Rectal smooth muscle tissue (tissue), 1 donor: ENCODE measurements at regions not wholly inside any gene's neighbourhood (a gene's known extent, or its start where the extent isn't known, plus 50 kb on each side); places are given as distances from the start of the nearest gene placed in this dataset.

Experiments
- H3K27ac ChIP-seq: one replicate; pipeline ENCODE4 v1.7.0; 2013; ENCODE audit warnings: low read depth, low read length, inconsistent platforms
- H3K27me3 ChIP-seq: one replicate; pipeline ENCODE4 v1.7.0; 2013; ENCODE audit warnings: low read length; ENCODE audit not compliant: control insufficient read depth, insufficient read depth
- H3K36me3 ChIP-seq: one replicate; pipeline ENCODE4 v1.7.0; 2013; ENCODE audit warnings: low read length; ENCODE audit not compliant: control insufficient read depth, insufficient read depth
- H3K4me1 ChIP-seq: one replicate; pipeline ENCODE4 v1.7.0; 2013; ENCODE audit warnings: low read length; ENCODE audit not compliant: control insufficient read depth, insufficient read depth
- H3K4me3 ChIP-seq: one replicate; pipeline ENCODE4 v1.7.0; 2013; ENCODE audit warnings: low read length
- H3K9ac ChIP-seq: one replicate; pipeline ENCODE4 v1.7.0; 2013; ENCODE audit warnings: low read length

DNA sequence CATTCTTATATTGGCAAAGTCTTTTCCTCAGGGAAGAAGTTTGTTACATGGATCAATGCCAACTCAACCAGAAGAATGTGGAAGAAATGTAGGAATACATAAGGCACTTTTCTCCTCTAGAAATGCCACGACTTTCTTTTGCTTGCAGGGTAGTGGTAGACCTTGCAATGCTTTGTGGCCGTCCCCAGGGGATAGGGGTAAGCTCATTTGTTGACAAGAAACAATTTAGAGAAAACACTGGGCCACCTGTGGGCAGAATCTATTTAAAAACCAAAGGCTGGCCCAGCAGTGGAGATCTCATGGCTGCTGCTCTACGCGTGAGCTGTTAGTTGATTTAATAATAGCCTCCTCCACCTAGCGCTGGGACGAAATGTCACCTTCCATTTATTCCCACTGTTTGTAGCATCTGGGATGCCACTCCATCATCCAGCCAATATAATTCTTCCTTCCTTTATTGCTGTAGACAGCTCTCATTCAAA, 64.6 kb upstream of the PFN2 start:
- Histone ChIP-seq H3K4me3 (no peak overlapping the region), H3K4me1 (no peaks in the 10 kb centered on the region), H3K27me3 (no peaks in the 10 kb centered on the region), H3K27ac (no peak overlapping the region), H3K36me3 (no peaks in the 10 kb centered on the region), H3K9ac (no peak overlapping the region)

DNA sequence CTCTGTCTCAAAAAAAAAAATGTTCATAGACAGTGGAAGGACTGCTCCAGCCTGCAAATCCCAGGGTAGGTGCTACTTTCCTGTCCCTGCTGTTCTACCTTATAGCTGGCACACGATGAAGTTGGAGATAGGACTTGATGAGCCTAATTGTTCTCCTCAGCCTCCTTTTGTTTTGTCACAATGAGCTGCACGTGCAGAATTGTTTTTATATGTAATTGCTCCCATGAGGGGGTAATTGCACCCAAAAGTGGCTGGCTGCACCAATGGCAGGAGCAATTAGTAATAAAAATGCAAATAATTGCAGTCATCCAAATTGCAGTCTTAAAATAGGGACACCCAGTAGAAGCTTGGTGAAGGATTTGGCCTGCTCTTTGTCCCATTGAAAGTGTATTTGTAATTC, 63.0 kb upstream of the PFN2 start:
- no peaks in the 10 kb centered on the region for H3K27me3 ChIP-seq
- no peaks in the 10 kb centered on the region for H3K36me3 ChIP-seq
- no peak overlapping the region for H3K27ac ChIP-seq
- no peak overlapping the region for H3K4me3 ChIP-seq
- H3K4me1 ChIP-seq, result no peaks in the 10 kb centered on the region
- H3K9ac ChIP-seq, result no peak overlapping the region

DNA sequence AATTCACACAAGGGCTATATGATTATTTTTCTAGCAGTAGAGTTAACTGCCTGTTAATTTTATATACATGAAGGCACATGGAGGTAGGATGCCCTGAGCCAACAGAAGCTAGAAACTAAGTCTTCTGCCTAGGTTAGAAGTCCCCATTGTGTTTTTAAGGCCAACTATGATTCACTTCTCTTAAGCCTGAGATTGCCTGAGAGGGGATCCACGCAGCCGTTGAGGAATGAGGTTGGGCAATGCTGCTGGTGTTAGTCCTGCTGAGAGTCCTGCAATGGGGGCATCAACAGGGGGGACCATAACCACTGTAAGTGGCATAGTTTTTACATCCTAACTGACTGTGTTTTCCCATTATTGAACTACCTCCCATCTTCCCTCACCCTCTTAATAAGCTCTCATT, 60.1 kb upstream of the PFN2 start:
- Histone ChIP-seq H3K4me1 (no peaks in the 10 kb centered on the region), H3K9ac (no peak overlapping the region), H3K36me3 (no peaks in the 10 kb centered on the region), H3K27me3 (no peaks in the 10 kb centered on the region), H3K4me3 (no peak overlapping the region), H3K27ac (no peak overlapping the region)

DNA sequence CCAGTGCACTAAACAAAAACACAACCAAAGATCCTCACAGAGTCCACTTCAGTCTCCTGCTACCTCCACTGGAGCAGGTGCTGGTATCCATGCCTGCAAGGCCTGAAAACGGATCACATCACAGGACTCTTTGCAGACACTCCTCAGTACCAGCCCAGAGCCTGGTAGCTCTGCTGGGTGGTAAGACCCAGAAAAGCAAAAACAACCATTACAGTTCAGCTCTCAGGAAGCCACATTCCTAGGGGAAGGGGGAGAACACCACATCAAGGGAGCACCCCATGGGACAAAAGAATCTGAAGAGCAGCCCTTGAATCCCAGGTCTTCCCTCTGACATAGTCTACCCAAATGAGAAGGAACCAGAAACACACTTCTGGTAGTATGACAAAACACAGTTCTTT, 52.5 kb upstream of the PFN2 start:
- Histone ChIP-seq H3K9ac (no peak overlapping the region), H3K27me3 (no peaks in the 10 kb centered on the region), H3K4me3 (no peak overlapping the region), H3K27ac (no peak overlapping the region), H3K36me3 (no peaks in the 10 kb centered on the region), H3K4me1 (no peaks in the 10 kb centered on the region)

DNA sequence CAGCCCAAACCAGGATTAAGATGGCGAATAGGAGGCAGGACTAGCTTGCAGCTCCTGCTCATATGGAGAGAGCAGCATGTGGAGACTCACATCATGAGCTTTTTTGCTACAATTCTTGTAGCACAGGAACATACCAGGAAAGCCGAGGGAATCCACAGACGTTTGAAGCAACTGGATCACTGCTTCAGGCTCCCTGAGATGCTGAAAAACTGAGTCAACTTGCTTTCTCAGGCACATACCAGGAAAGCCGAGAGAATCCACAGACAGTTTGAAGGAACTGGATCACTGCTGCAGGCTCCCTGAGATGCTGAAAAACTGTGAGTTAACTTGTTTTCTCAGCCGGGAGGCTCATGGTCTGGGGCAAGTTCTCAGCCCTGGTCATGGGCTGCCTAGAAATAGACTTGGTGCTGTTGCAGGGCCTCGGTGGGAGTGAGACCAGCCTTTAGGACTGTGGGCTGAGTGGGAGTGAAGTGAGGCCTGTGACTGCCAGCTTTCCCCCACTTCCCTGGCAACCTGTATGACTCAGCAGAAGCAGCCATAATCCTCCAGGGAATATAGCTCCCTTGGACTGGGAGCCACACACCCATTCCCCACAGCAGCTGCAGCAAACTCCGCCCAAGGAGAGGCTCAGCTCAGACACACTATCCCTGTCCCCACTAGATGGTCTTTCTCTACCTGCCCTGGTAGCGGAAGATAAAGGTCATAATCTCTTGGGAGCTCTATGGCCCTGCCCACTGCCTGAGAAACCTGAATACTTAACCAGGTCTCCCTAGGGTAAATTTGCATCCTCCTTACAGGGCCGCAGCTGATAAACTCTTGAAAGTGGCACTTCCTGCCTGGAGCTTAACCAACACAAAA, 51.9 kb upstream of the PFN2 start:
- no peaks in the 10 kb centered on the region for H3K27me3 ChIP-seq
- no peaks in the 10 kb centered on the region for H3K4me1 ChIP-seq
- no peak overlapping the region for H3K9ac ChIP-seq
- no peak overlapping the region for H3K4me3 ChIP-seq
- H3K27ac ChIP-seq, result no peak overlapping the region
- no peaks in the 10 kb centered on the region for H3K36me3 ChIP-seq

DNA sequence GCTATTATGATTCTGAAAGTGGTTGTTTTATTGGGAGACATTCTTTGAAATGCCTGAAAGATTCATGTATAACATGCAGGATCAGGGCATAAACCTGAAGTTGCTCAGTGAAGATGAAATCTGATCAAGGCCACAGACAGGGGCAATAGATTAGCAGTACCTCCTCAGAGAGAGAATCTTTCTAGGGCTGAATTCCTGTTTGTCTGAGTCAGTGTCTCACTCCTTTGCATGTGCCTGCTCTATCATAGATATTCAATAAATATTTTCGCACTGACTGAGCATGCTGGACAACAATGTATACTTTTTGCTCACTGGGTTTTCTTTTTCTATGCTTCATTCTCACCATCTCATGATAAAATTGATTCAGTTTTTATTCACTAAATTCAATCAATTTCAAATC, 49.8 kb upstream of the PFN2 start:
- Histone ChIP-seq H3K27ac (no peak overlapping the region), H3K4me3 (no peak overlapping the region), H3K4me1 (no peaks in the 10 kb centered on the region), H3K27me3 (no peaks in the 10 kb centered on the region), H3K36me3 (no peaks in the 10 kb centered on the region), H3K9ac (no peak overlapping the region)
